ENCODE measurements at regions not wholly inside any gene's neighbourhood (a gene's known extent, or its start where the extent isn't known, plus 50 kb on each side); places are given as distances from the start of the nearest gene placed in this dataset.

- no peaks in the 10 kb centered on the region for H3K36me3 ChIP-seq (ENCODE audit: control insufficient read depth in 1 of 2, insufficient read depth in 2 of 2, low read length in 2 of 2)
- H3K4me2 ChIP-seq (ENCODE audit: low read length), result no peak overlapping the region
- H3K9ac ChIP-seq (ENCODE audit: low read length), result no peak overlapping the region
- H3K9me2 ChIP-seq (ENCODE audit: insufficient read depth), result no peaks in the 10 kb centered on the region
- ATAC-seq (no peak), DNase-seq (ENCODE audit: low read depth, low spot score) (no peak)
- H4K20me1 ChIP-seq (ENCODE audit: insufficient read depth), result no peaks in the 10 kb centered on the region
- intact Hi-C loops (cut with micrococcal nuclease), result no loop called here
- H3K27ac ChIP-seq (ENCODE audit: low read depth, low read length), result no peak overlapping the region
- H3K27me3 ChIP-seq (ENCODE audit: insufficient read depth, low read length), result no peaks in the 10 kb centered on the region
- no peaks in the 10 kb centered on the region for H3K79me2 ChIP-seq (ENCODE audit: insufficient read depth, low read length)
- RAD21 ChIA-PET (ENCODE audit: low non-redundant PET in 1 of 2, low total read pairs in 2 of 2, uncharacterized antibody in 2 of 2, unreplicated experiment in 2 of 2), result no interaction called here
- CTCF ChIA-PET, result no interaction called here
- POLR2A ChIA-PET, result no interaction called here
- peaks cover 6 to 15% of the 10 kb centered on the region in 2 experiments; a peak in 2 of 4 replicates for H3K9me3 ChIP-seq (ENCODE audit: control insufficient read depth in 1 of 2, insufficient read depth in 1 of 2, low read depth in 1 of 2, low read length in 2 of 2)
- TF ChIP-seq, protein P1, sequence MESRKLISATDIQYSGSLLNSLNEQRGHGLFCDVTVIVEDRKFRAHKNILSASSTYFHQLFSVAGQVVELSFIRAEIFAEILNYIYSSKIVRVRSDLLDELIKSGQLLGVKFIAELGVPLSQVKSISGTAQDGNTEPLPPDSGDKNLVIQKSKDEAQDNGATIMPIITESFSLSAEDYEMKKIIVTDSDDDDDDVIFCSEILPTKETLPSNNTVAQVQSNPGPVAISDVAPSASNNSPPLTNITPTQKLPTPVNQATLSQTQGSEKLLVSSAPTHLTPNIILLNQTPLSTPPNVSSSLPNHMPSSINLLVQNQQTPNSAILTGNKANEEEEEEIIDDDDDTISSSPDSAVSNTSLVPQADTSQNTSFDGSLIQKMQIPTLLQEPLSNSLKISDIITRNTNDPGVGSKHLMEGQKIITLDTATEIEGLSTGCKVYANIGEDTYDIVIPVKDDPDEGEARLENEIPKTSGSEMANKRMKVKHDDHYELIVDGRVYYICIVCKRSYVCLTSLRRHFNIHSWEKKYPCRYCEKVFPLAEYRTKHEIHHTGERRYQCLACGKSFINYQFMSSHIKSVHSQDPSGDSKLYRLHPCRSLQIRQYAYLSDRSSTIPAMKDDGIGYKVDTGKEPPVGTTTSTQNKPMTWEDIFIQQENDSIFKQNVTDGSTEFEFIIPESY (IDR thresholded peaks at IDR 0.05; ENCODE audit: extremely low read depth, insufficient replicate concordance, low read length), result no peak
- TF ChIP-seq RAD21 (IDR thresholded peaks at IDR 0.05; ENCODE audit: low read depth), result no peak
- no peak for TF ChIP-seq SIN3A (IDR thresholded peaks at IDR 0.05; ENCODE audit: low read depth)
- TF ChIP-seq ELF1 (IDR thresholded peaks at IDR 0.05; ENCODE audit: borderline replicate concordance, low read depth), result no peak
- TF ChIP-seq FOSL1 (IDR thresholded peaks at IDR 0.05; ENCODE audit: low read depth), result no peak
- no peak for TF ChIP-seq SRF (IDR thresholded peaks at IDR 0.05; ENCODE audit: low read depth)
- H2AFZ ChIP-seq (ENCODE audit: low read depth, low read length, poor library complexity, severe bottlenecking), result no peak overlapping the region
- H3K4me1 ChIP-seq (ENCODE audit: control insufficient read depth in 1 of 2, insufficient read depth in 2 of 2, low read length in 2 of 2), result no peaks in the 10 kb centered on the region
- no peak overlapping the region for H3K4me3 ChIP-seq (replicated peaks in 1 of 2; ENCODE audit: low read depth in 1 of 2, low read length in 2 of 2)
- BruUV-seq (replicated peaks), result no TSS peak
Observed at GRCh38 chr3:95887114-95887513, 927.3 kb upstream of the EPHA6 start.

- no peaks in the 10 kb centered on the region for H3K9me2 ChIP-seq (ENCODE audit: insufficient read depth)
- BruUV-seq (replicated peaks), result no TSS peak
- CTCF ChIA-PET, result no interaction called here
- no peaks in the 10 kb centered on the region for H3K4me1 ChIP-seq (ENCODE audit: control insufficient read depth in 1 of 2, insufficient read depth in 2 of 2, low read length in 2 of 2)
- no peaks in the 10 kb centered on the region for H4K20me1 ChIP-seq (ENCODE audit: insufficient read depth)
- no peak overlapping the region for H3K4me2 ChIP-seq (ENCODE audit: low read length)
- H3K9me3 ChIP-seq (ENCODE audit: control insufficient read depth in 1 of 2, insufficient read depth in 1 of 2, low read depth in 1 of 2, low read length in 2 of 2), result peaks cover 3 to 14% of the 10 kb centered on the region in 2 experiments; a peak in 3 of 4 replicates
- intact Hi-C loops (cut with micrococcal nuclease), result no loop called here
- RAD21 ChIA-PET (ENCODE audit: low non-redundant PET in 1 of 2, low total read pairs in 2 of 2, uncharacterized antibody in 2 of 2, unreplicated experiment in 2 of 2), result no interaction called here
- H3K27me3 ChIP-seq (ENCODE audit: insufficient read depth, low read length), result no peaks in the 10 kb centered on the region
- no peak overlapping the region for H2AFZ ChIP-seq (ENCODE audit: low read depth, low read length, poor library complexity, severe bottlenecking)
- H3K4me3 ChIP-seq (replicated peaks in 1 of 2; ENCODE audit: low read depth in 1 of 2, low read length in 2 of 2), result no peak overlapping the region
- no peak overlapping the region for H3K27ac ChIP-seq (ENCODE audit: low read depth, low read length)
- DNase-seq (ENCODE audit: low read depth, low spot score) (no peak), ATAC-seq (no peak)
- POLR2A ChIA-PET, result no interaction called here
- H3K79me2 ChIP-seq (ENCODE audit: insufficient read depth, low read length), result no peaks in the 10 kb centered on the region
- H3K36me3 ChIP-seq (ENCODE audit: control insufficient read depth in 1 of 2, insufficient read depth in 2 of 2, low read length in 2 of 2), result no peaks in the 10 kb centered on the region
- no peak overlapping the region for H3K9ac ChIP-seq (ENCODE audit: low read length)
- TF ChIP-seq CEBPB (IDR thresholded peaks at IDR 0.05; ENCODE audit: low read depth) (no peak), TCF7L2 (IDR thresholded peaks at IDR 0.05; ENCODE audit: borderline replicate concordance, extremely low read depth, insufficient read depth, insufficient read length) (no peak), SIN3A (IDR thresholded peaks at IDR 0.05; ENCODE audit: low read depth) (no peak), SP1 (IDR thresholded peaks at IDR 0.05; ENCODE audit: low read depth) (no peak), ELF1 (IDR thresholded peaks at IDR 0.05; ENCODE audit: borderline replicate concordance, low read depth) (no peak), CBX3 (IDR thresholded peaks at IDR 0.05; ENCODE audit: low read depth) (no peak), EZH2phosphoT487 (IDR thresholded peaks at IDR 0.05; ENCODE audit: borderline replicate concordance) (no peak), YY1 (IDR thresholded peaks at IDR 0.05; ENCODE audit: extremely low read depth, insufficient replicate concordance, low read depth, low read length) (no peak), SRF (IDR thresholded peaks at IDR 0.05; ENCODE audit: low read depth) (no peak), ZNF274 (IDR thresholded peaks at IDR 0.05; ENCODE audit: low read depth, low read length) (no peak), RAD21 (IDR thresholded peaks at IDR 0.05; ENCODE audit: low read depth) (no peak), FOSL1 (IDR thresholded peaks at IDR 0.05; ENCODE audit: low read depth) (no peak), POLR2A (IDR thresholded peaks at IDR 0.05; ENCODE audit: borderline replicate concordance, extremely low read depth, insufficient read depth, insufficient read length) (no peak), MAX (IDR thresholded peaks at IDR 0.05) (no peak)
- TF ChIP-seq, protein P2, sequence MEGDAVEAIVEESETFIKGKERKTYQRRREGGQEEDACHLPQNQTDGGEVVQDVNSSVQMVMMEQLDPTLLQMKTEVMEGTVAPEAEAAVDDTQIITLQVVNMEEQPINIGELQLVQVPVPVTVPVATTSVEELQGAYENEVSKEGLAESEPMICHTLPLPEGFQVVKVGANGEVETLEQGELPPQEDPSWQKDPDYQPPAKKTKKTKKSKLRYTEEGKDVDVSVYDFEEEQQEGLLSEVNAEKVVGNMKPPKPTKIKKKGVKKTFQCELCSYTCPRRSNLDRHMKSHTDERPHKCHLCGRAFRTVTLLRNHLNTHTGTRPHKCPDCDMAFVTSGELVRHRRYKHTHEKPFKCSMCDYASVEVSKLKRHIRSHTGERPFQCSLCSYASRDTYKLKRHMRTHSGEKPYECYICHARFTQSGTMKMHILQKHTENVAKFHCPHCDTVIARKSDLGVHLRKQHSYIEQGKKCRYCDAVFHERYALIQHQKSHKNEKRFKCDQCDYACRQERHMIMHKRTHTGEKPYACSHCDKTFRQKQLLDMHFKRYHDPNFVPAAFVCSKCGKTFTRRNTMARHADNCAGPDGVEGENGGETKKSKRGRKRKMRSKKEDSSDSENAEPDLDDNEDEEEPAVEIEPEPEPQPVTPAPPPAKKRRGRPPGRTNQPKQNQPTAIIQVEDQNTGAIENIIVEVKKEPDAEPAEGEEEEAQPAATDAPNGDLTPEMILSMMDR (IDR thresholded peaks at IDR 0.05 in 2 of 3, conservative IDR thresholded peaks at IDR 0.05 in 1 of 3; ENCODE audit: borderline replicate concordance in 1 of 3, insufficient read depth in 1 of 3, low read depth in 2 of 3, low read length in 2 of 3), result no peak
Observed at GRCh38 chr3:95894820-95895219, 919.6 kb upstream of the EPHA6 start.
